ENCODE measurements at regions not wholly inside any gene's neighbourhood (a gene's known extent, or its start where the extent isn't known, plus 50 kb on each side); places are given as distances from the start of the nearest gene placed in this dataset.

GRCh38 chr3:146894406-146894805, 289.3 kb upstream of the PLSCR5 start:
- Histone ChIP-seq H3K9ac (ENCODE audit: low read length) (no peak overlapping the region), H2AK5ac (ENCODE audit: low read length) (no peak overlapping the region), H3K4me2 (ENCODE audit: low read length) (no peak overlapping the region), H4K5ac (ENCODE audit: low read length) (no peak overlapping the region), H2BK120ac (ENCODE audit: low read depth, low read length) (no peak overlapping the region), H3K27ac (ENCODE audit: low read depth, low read length) (no peak overlapping the region), H3K4ac (ENCODE audit: low read depth, low read length) (no peak overlapping the region), H3K4me3 (ENCODE audit: low read length) (no peak overlapping the region), H3K79me2 (ENCODE audit: control insufficient read depth, insufficient read depth, low read length) (no peaks in the 10 kb centered on the region), H3K23ac (ENCODE audit: low read length) (no peak overlapping the region), H3K79me1 (ENCODE audit: low read length) (no peaks in the 10 kb centered on the region), H3K56ac (ENCODE audit: low read length) (no peak overlapping the region), H3K4me1 (ENCODE audit: control insufficient read depth, low read depth, low read length) (no peaks in the 10 kb centered on the region), H3K18ac (ENCODE audit: low read length) (no peak overlapping the region), H2BK15ac (replicated peaks; ENCODE audit: low read depth) (no peak overlapping the region), H2BK5ac (ENCODE audit: low read length) (no peak overlapping the region), H3K27me3 (ENCODE audit: insufficient read depth, low read length, poor library complexity) (no peaks in the 10 kb centered on the region), H4K8ac (ENCODE audit: low read depth, low read length) (no peak overlapping the region), H3K36me3 (ENCODE audit: control insufficient read depth, insufficient read depth, low read length) (no peaks in the 10 kb centered on the region)
- DNase-seq: no peak
- no CpG with 5 or more reads among the region's 1 CpG for WGBS (ENCODE audit: extremely low coverage, insufficient coverage, low lambda C conversion rate)

- DNase-seq: peak; percentile 47
- no peak overlapping the region for H2BK15ac ChIP-seq (replicated peaks; ENCODE audit: low read depth)
- H3K27ac ChIP-seq (ENCODE audit: low read depth, low read length): no peak overlapping the region
Measured at GRCh38 chr3:146892041-146892440, 286.9 kb upstream of the PLSCR5 start.

GRCh38 chr3:146889626-146890025, 284.5 kb upstream of the PLSCR5 start:
- Histone ChIP-seq H2BK5ac (ENCODE audit: low read length) (no peak overlapping the region), H2AK5ac (ENCODE audit: low read length) (no peak overlapping the region), H2BK15ac (replicated peaks; ENCODE audit: low read depth) (no peak overlapping the region), H4K8ac (ENCODE audit: low read depth, low read length) (no peak overlapping the region), H3K4me2 (ENCODE audit: low read length) (no peak overlapping the region), H4K5ac (ENCODE audit: low read length) (no peak overlapping the region), H3K23ac (ENCODE audit: low read length) (no peak overlapping the region), H3K27ac (ENCODE audit: low read depth, low read length) (no peak overlapping the region), H3K36me3 (ENCODE audit: control insufficient read depth, insufficient read depth, low read length) (no peaks in the 10 kb centered on the region), H2BK120ac (ENCODE audit: low read depth, low read length) (no peak overlapping the region), H3K56ac (ENCODE audit: low read length) (no peak overlapping the region), H3K4me3 (ENCODE audit: low read length) (no peak overlapping the region), H3K4ac (ENCODE audit: low read depth, low read length) (no peak overlapping the region), H3K18ac (ENCODE audit: low read length) (no peak overlapping the region), H3K27me3 (ENCODE audit: insufficient read depth, low read length, poor library complexity) (no peaks in the 10 kb centered on the region), H3K9ac (ENCODE audit: low read length) (no peak overlapping the region), H3K4me1 (ENCODE audit: control insufficient read depth, low read depth, low read length) (no peaks in the 10 kb centered on the region), H3K79me2 (ENCODE audit: control insufficient read depth, insufficient read depth, low read length) (no peaks in the 10 kb centered on the region), H3K79me1 (ENCODE audit: low read length) (no peaks in the 10 kb centered on the region)
- DNase-seq: no peak
- WGBS (ENCODE audit: extremely low coverage, insufficient coverage, low lambda C conversion rate): no CpG with 5 or more reads among the region's 1 CpG

More at GRCh38 chr3:146892041-146892440, 286.9 kb upstream of the PLSCR5 start:
- Histone ChIP-seq H3K36me3 (ENCODE audit: control insufficient read depth, insufficient read depth, low read length) (no peaks in the 10 kb centered on the region), H3K4me3 (ENCODE audit: low read length) (no peak overlapping the region), H3K23ac (ENCODE audit: low read length) (no peak overlapping the region), H3K4me2 (ENCODE audit: low read length) (no peak overlapping the region), H3K79me1 (ENCODE audit: low read length) (no peaks in the 10 kb centered on the region), H2BK5ac (ENCODE audit: low read length) (no peak overlapping the region), H3K18ac (ENCODE audit: low read length) (no peak overlapping the region), H2AK5ac (ENCODE audit: low read length) (no peak overlapping the region), H4K8ac (ENCODE audit: low read depth, low read length) (no peak overlapping the region), H3K4me1 (ENCODE audit: control insufficient read depth, low read depth, low read length) (no peaks in the 10 kb centered on the region), H3K9ac (ENCODE audit: low read length) (no peak overlapping the region), H4K5ac (ENCODE audit: low read length) (no peak overlapping the region), H3K79me2 (ENCODE audit: control insufficient read depth, insufficient read depth, low read length) (no peaks in the 10 kb centered on the region), H2BK120ac (ENCODE audit: low read depth, low read length) (no peak overlapping the region), H3K27me3 (ENCODE audit: insufficient read depth, low read length, poor library complexity) (no peaks in the 10 kb centered on the region), H3K56ac (ENCODE audit: low read length) (no peak overlapping the region), H3K4ac (ENCODE audit: low read depth, low read length) (no peak overlapping the region)
- WGBS (ENCODE audit: extremely low coverage, insufficient coverage, low lambda C conversion rate): no CpG with 5 or more reads among the region's 5 CpGs

- H3K79me2 ChIP-seq (ENCODE audit: control insufficient read depth, insufficient read depth, low read length): no peaks in the 10 kb centered on the region
- H2AK5ac ChIP-seq (ENCODE audit: low read length): no peak overlapping the region
- no peak for DNase-seq
- no peak overlapping the region for H3K4ac ChIP-seq (ENCODE audit: low read depth, low read length)
- H3K23ac ChIP-seq (ENCODE audit: low read length): no peak overlapping the region
- H3K36me3 ChIP-seq (ENCODE audit: control insufficient read depth, insufficient read depth, low read length): no peaks in the 10 kb centered on the region
- H2BK120ac ChIP-seq (ENCODE audit: low read depth, low read length): no peak overlapping the region
- H3K18ac ChIP-seq (ENCODE audit: low read length): no peak overlapping the region
- H3K4me1 ChIP-seq (ENCODE audit: control insufficient read depth, low read depth, low read length): no peaks in the 10 kb centered on the region
- no CpG with 5 or more reads among the region's 4 CpGs for WGBS (ENCODE audit: extremely low coverage, insufficient coverage, low lambda C conversion rate)
- H3K56ac ChIP-seq (ENCODE audit: low read length): no peak overlapping the region
- no peak overlapping the region for H3K4me3 ChIP-seq (ENCODE audit: low read length)
- no peak overlapping the region for H3K27ac ChIP-seq (ENCODE audit: low read depth, low read length)
- H2BK15ac ChIP-seq (replicated peaks; ENCODE audit: low read depth): no peak overlapping the region
- no peak overlapping the region for H4K5ac ChIP-seq (ENCODE audit: low read length)
- no peak overlapping the region for H3K4me2 ChIP-seq (ENCODE audit: low read length)
- no peaks in the 10 kb centered on the region for H3K79me1 ChIP-seq (ENCODE audit: low read length)
- no peaks in the 10 kb centered on the region for H3K27me3 ChIP-seq (ENCODE audit: insufficient read depth, low read length, poor library complexity)
- H4K8ac ChIP-seq (ENCODE audit: low read depth, low read length): no peak overlapping the region
- H2BK5ac ChIP-seq (ENCODE audit: low read length): no peak overlapping the region
- H3K9ac ChIP-seq (ENCODE audit: low read length): no peak overlapping the region
Measured at GRCh38 chr3:146888176-146888575, 283.0 kb upstream of the PLSCR5 start.

GRCh38 chr3:146884721-146885120, 279.6 kb upstream of the PLSCR5 start:
- WGBS (ENCODE audit: extremely low coverage, insufficient coverage, low lambda C conversion rate): no CpG with 5 or more reads among the region's 4 CpGs

GRCh38 chr3:146884296-146884695, 279.1 kb upstream of the PLSCR5 start:
- no peak overlapping the region for H3K4me3 ChIP-seq (ENCODE audit: low read length)
- no peak overlapping the region for H3K23ac ChIP-seq (ENCODE audit: low read length)
- H3K9ac ChIP-seq (ENCODE audit: low read length): no peak overlapping the region
- no peak overlapping the region for H2BK120ac ChIP-seq (ENCODE audit: low read depth, low read length)
- H3K36me3 ChIP-seq (ENCODE audit: control insufficient read depth, insufficient read depth, low read length): no peaks in the 10 kb centered on the region
- H3K79me2 ChIP-seq (ENCODE audit: control insufficient read depth, insufficient read depth, low read length): no peaks in the 10 kb centered on the region
- no peak overlapping the region for H2AK5ac ChIP-seq (ENCODE audit: low read length)
- H3K4me2 ChIP-seq (ENCODE audit: low read length): no peak overlapping the region
- no peak overlapping the region for H2BK5ac ChIP-seq (ENCODE audit: low read length)
- H3K4ac ChIP-seq (ENCODE audit: low read depth, low read length): no peak overlapping the region
- H3K18ac ChIP-seq (ENCODE audit: low read length): no peak overlapping the region
- no CpG with 5 or more reads among the region's 2 CpGs for WGBS (ENCODE audit: extremely low coverage, insufficient coverage, low lambda C conversion rate)
- H2BK15ac ChIP-seq (replicated peaks; ENCODE audit: low read depth): no peak overlapping the region
- H3K27me3 ChIP-seq (ENCODE audit: insufficient read depth, low read length, poor library complexity): no peaks in the 10 kb centered on the region
- no peak overlapping the region for H3K27ac ChIP-seq (ENCODE audit: low read depth, low read length)
- no peak overlapping the region for H3K56ac ChIP-seq (ENCODE audit: low read length)
- no peak for DNase-seq
- H3K4me1 ChIP-seq (ENCODE audit: control insufficient read depth, low read depth, low read length): no peaks in the 10 kb centered on the region
- no peak overlapping the region for H4K8ac ChIP-seq (ENCODE audit: low read depth, low read length)
- H4K5ac ChIP-seq (ENCODE audit: low read length): no peak overlapping the region
- H3K79me1 ChIP-seq (ENCODE audit: low read length): no peaks in the 10 kb centered on the region

More at GRCh38 chr3:146884721-146885120, 279.6 kb upstream of the PLSCR5 start:
- Histone ChIP-seq H3K4ac (ENCODE audit: low read depth, low read length) (no peak overlapping the region), H2BK15ac (replicated peaks; ENCODE audit: low read depth) (no peak overlapping the region), H3K27ac (ENCODE audit: low read depth, low read length) (no peak overlapping the region), H2BK5ac (ENCODE audit: low read length) (no peak overlapping the region), H3K56ac (ENCODE audit: low read length) (no peak overlapping the region), H3K79me1 (ENCODE audit: low read length) (no peaks in the 10 kb centered on the region), H3K9ac (ENCODE audit: low read length) (no peak overlapping the region), H3K4me1 (ENCODE audit: control insufficient read depth, low read depth, low read length) (no peaks in the 10 kb centered on the region), H3K4me3 (ENCODE audit: low read length) (no peak overlapping the region), H4K5ac (ENCODE audit: low read length) (no peak overlapping the region), H3K27me3 (ENCODE audit: insufficient read depth, low read length, poor library complexity) (no peaks in the 10 kb centered on the region), H3K23ac (ENCODE audit: low read length) (no peak overlapping the region), H3K4me2 (ENCODE audit: low read length) (no peak overlapping the region), H3K18ac (ENCODE audit: low read length) (no peak overlapping the region), H4K8ac (ENCODE audit: low read depth, low read length) (no peak overlapping the region), H2AK5ac (ENCODE audit: low read length) (no peak overlapping the region), H3K79me2 (ENCODE audit: control insufficient read depth, insufficient read depth, low read length) (no peaks in the 10 kb centered on the region), H3K36me3 (ENCODE audit: control insufficient read depth, insufficient read depth, low read length) (no peaks in the 10 kb centered on the region), H2BK120ac (ENCODE audit: low read depth, low read length) (no peak overlapping the region)
- DNase-seq: no peak

Data from mesendoderm (in vitro differentiated cells).